DMS53 (cell line): ENCODE measurements at regions not wholly inside any gene's neighbourhood (a gene's known extent, or its start where the extent isn't known, plus 50 kb on each side); places are given as distances from the start of the nearest gene placed in this dataset.
"Not testable (repeated sequence)": the region's sequence is repeated elsewhere in the genome, so short reads cannot be mapped to it uniquely, and the experiment has no call there.

Experiments used
- DNase-seq: peaks from one replicate; lab custom pipeline; 2025; lab: John Stamatoyannopoulos, UW

- DNase-seq = peak; percentile 97
Measured at GRCh38 chr15:28789401-28790114, 58.9 kb downstream of the GOLGA6L7 start.

DNA sequence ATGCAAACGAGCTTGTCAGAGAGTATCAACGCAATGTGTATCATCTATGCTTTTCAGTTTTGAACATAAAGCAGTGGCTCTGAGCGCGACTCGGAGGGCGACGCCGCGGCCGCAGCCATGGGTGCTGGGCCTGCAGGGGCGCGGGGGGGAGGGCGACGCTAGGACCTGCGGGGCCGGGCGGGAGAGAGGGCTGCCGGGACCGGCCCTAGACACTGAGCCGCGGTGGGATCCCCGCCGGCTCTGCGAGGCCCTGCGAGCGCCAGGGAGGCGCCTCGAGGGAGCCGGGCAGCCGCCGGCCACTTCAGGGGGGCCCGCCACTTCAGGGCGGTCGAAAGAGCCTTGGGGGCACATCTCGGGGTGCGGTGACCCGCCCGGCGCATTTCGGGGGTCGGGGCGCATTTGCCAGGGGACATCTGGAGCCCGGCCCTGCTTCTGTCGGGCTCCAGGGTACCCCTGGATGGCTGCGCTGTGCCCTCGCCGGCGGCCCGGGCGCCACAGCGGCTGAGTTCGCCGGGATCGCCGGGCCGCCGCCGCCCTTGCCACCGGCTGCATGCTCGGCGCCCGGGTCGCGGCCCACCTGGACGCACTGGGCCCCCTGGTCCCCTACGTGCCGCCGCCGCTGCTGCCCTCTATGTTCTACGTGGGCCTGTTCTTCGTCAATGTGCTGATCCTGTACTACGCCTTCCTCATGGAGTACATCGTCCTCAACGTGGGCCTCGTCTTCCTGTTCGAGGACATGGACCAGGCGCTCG is 59.6 kb downstream of the GOLGA6L7 start:
- peak; percentile 36 for DNase-seq

DNA sequence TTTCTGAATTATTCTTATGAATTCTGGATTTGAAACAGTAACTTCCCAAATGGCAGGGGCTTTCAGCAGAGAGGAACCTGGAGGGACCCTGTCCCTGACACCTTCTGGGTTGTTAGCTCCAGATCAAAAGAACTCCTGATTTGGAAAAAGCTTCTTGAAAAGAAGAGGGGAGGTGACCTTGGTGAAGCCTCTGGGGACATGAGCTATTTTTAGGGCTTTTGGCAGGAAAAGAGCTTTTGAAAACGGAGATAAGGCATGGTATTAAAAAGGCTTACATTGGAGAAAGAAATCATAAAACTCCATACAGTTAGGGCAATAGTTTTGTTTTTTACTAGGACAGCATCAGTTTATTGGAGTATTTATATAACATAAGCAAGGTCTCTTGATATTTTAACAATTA is 60.3 kb downstream of the GOLGA6L7 start:
- not testable (repeated sequence) for DNase-seq

- DNase-seq = no peak
Measured at GRCh38 chr15:28786521-28786920, 61.9 kb downstream of the GOLGA6L7 start.

- DNase-seq = not testable (repeated sequence)
Measured at GRCh38 chr15:28784347-28785163, 63.9 kb downstream of the GOLGA6L7 start.

- no peak for DNase-seq
Measured at GRCh38 chr15:28783873-28784272, 64.6 kb downstream of the GOLGA6L7 start.

DNA sequence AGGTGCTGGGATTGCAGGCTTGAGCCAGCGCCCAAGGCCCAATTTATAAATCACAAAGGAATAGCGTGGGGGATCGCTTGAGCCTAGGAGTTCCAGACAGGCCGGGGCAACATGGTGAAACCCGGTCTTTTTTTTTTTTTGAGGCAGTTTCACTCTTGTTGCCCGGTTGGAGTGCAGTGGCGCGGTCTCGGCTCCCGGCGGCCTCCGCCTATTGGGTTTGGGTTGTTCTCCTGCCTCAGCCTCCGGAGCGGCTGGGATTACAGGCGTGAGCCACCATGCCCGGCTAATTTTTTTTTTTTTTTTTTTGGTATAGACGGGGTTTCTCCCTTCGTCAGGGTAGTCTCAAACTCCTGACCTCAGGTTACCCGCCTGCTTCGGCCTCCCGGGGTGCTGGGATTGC is 65.0 kb downstream of the GOLGA6L7 start:
- DNase-seq = no peak

- peak; percentile 35 for DNase-seq
Measured at GRCh38 chr15:28778397-28778796, 66.2 kb upstream of the GOLGA8M start.

- DNase-seq = not testable (repeated sequence)
Measured at GRCh38 chr15:28772857-28773256, 60.6 kb upstream of the GOLGA8M start.
